ENCODE measurements at regions not wholly inside any gene's neighbourhood (a gene's known extent, or its start where the extent isn't known, plus 50 kb on each side); places are given as distances from the start of the nearest gene placed in this dataset.

GRCh38 chr15:56824175-56824574 is 90.9 kb upstream of the ZNF280D start:
- POLR2A ChIA-PET (ENCODE audit: partially characterized antibody), result no interaction called here
- TF ChIP-seq TAF7 (optimal IDR thresholded peaks at IDR 0.05; ENCODE audit: borderline replicate concordance, low read depth, low read length), result no peak
- TF ChIP-seq SRF (IDR thresholded peaks at IDR 0.05; ENCODE audit: low read depth, low read length), result no peak
- no peak for TF ChIP-seq CTBP2 (IDR thresholded peaks at IDR 0.05; ENCODE audit: borderline replicate concordance, insufficient read depth, insufficient read length, low read length)
- TF ChIP-seq RNF2 (IDR thresholded peaks at IDR 0.05; ENCODE audit: borderline replicate concordance, low read depth, low read length, missing control alignments, poor library complexity, severe bottlenecking), result no peak
- TF ChIP-seq E2F6 (IDR thresholded peaks at IDR 0.05), result no peak
- TF ChIP-seq NANOG (IDR thresholded peaks at IDR 0.05; ENCODE audit: insufficient read depth, low read depth, low read length, poor library complexity, severe bottlenecking), result no peak
- no peak for TF ChIP-seq ATF3 (IDR thresholded peaks at IDR 0.05; ENCODE audit: insufficient read depth, low read depth, low read length)
- no peak for TF ChIP-seq SIRT6 (IDR thresholded peaks at IDR 0.05; ENCODE audit: low read length)
- TF ChIP-seq TEAD4 (IDR thresholded peaks at IDR 0.05; ENCODE audit: low read depth, low read length), result no peak
- no peak for TF ChIP-seq CHD1 (IDR thresholded peaks at IDR 0.05; ENCODE audit: low read depth, low read length)
- TF ChIP-seq MAFK (IDR thresholded peaks at IDR 0.05; ENCODE audit: low read depth, low read length), result no peak

More at GRCh38 chr15:56824175-56824574, 90.9 kb upstream of the ZNF280D start:
- H3K79me2 ChIP-seq (ENCODE audit: control insufficient read depth in 1 of 2, insufficient read depth in 2 of 2, low read length in 2 of 2), result no peaks in the 10 kb centered on the region
- H2AFZ ChIP-seq (ENCODE audit: low read length), result no peak overlapping the region
- no peaks in the 10 kb centered on the region for H3K9me3 ChIP-seq (ENCODE audit: insufficient read depth in 2 of 2, low read depth in 1 of 2, low read length in 1 of 2)
- H4K91ac ChIP-seq (replicated peaks; ENCODE audit: insufficient read length, low read length), result no peak overlapping the region
- no peak for DNase-seq (ENCODE audit: low read depth in 1 of 2, low spot score in 2 of 2)
- no peak overlapping the region for H2BK5ac ChIP-seq (ENCODE audit: low read depth, low read length)
- no peaks in the 10 kb centered on the region for H3K36me3 ChIP-seq (ENCODE audit: control insufficient read depth in 2 of 4, insufficient read depth in 4 of 4, low read length in 3 of 4)
- no peak overlapping the region for H3K18ac ChIP-seq (ENCODE audit: extremely low read depth, low read length)
- H3K56ac ChIP-seq (replicated peaks; ENCODE audit: insufficient read length, low read depth, low read length), result no peak overlapping the region
- no peaks in the 10 kb centered on the region for H3K27me3 ChIP-seq (replicated peaks in 1 of 4; ENCODE audit: control insufficient read depth in 3 of 4, extremely low read depth in 1 of 4, insufficient read depth in 3 of 4, low read length in 3 of 4)
- H4K20me1 ChIP-seq (replicated peaks in 1 of 2; ENCODE audit: control insufficient read depth in 1 of 2, insufficient read depth in 2 of 2, low read length in 2 of 2), result no peaks in the 10 kb centered on the region
- no peak overlapping the region for H2BK20ac ChIP-seq (ENCODE audit: low read length)
- H4K5ac ChIP-seq (ENCODE audit: insufficient read length, low read depth, low read length), result no peak overlapping the region
- H3K9ac ChIP-seq (replicated peaks in 1 of 4; ENCODE audit: extremely low read depth in 1 of 4, low read depth in 3 of 4, low read length in 3 of 4), result no peak overlapping the region
- H3K27ac ChIP-seq (ENCODE audit: low read depth, low read length), result no peak overlapping the region
- no peak overlapping the region for H4K8ac ChIP-seq (ENCODE audit: extremely low read depth, insufficient read depth, low read length)
- H3K79me1 ChIP-seq (ENCODE audit: low read depth, low read length), result no peaks in the 10 kb centered on the region
- H2AK5ac ChIP-seq (ENCODE audit: low read depth, low read length), result no peak overlapping the region
- H3K23ac ChIP-seq (ENCODE audit: insufficient read length), result no peak overlapping the region
- 84% methylated on average over 2 of the region's 2 CpGs; no CpG with 5 or more reads in 1 of the 2 experiments for WGBS, 2 experiments (ENCODE audit: extremely low coverage in 1 of 2, insufficient coverage in 1 of 2, insufficient read length in 1 of 2, insufficient replicate concordance in 2 of 2, low coverage in 1 of 2, low lambda C conversion rate in 2 of 2, missing lambda C conversion rate in 1 of 2)
- H3K4me3 ChIP-seq (ENCODE audit: extremely low read depth in 1 of 4, insufficient read depth in 2 of 4, low read depth in 3 of 4, low read length in 4 of 4), result no peak overlapping the region
- H3K4ac ChIP-seq (replicated peaks; ENCODE audit: insufficient read length, low read depth, low read length), result no peak overlapping the region
- no peak overlapping the region for H2BK120ac ChIP-seq (replicated peaks; ENCODE audit: low read depth, low read length)
- CTCF ChIA-PET (ENCODE audit: partially characterized antibody), result interaction anchor here (0.9 to 4.9 kb wide), 9 partner anchors 9 to 488 kb away, joined by 3 to 46 read pairs (median 3); no protein-coding TSS in a partner anchor
- no peak for FAIRE-seq
- H2BK12ac ChIP-seq (ENCODE audit: low read depth, low read length), result no peak overlapping the region
- H3K4me1 ChIP-seq (replicated peaks in 1 of 4; ENCODE audit: control insufficient read depth in 3 of 4, insufficient read depth in 4 of 4, low read length in 3 of 4), result no peaks in the 10 kb centered on the region
- H3K4me2 ChIP-seq (ENCODE audit: insufficient read depth in 1 of 2, low read depth in 2 of 2, low read length in 2 of 2), result no peak overlapping the region
- no peak overlapping the region for H2BK15ac ChIP-seq (ENCODE audit: low read length)
- H3K23me2 ChIP-seq (ENCODE audit: low read depth, low read length), result no peaks in the 10 kb centered on the region
- no peak overlapping the region for H3K14ac ChIP-seq (ENCODE audit: insufficient read length)
